HAP-1 (cell line): ENCODE measurements at regions not wholly inside any gene's neighbourhood (a gene's known extent, or its start where the extent isn't known, plus 50 kb on each side); places are given as distances from the start of the nearest gene placed in this dataset.

Source experiments
- DNase-seq, 2 experiments: peaks; one replicate each; pipeline ENCODE4 v3.0.0-alpha.2; 2016 to 2020; ENCODE audit warnings: low spot score in 2 of 2
- H3K27me3 ChIP-seq: fragments of 250-450 bp; sonication (Bioruptor Pico); 2 replicates; pipeline ENCODE4 v1.5.1; 2020; ENCODE audit warnings: low read depth, mild to moderate bottlenecking, moderate library complexity
- H3K36me3 ChIP-seq: fragments of 250-450 bp; sonication (Bioruptor Pico); replicated peaks from 2 replicates; pipeline ENCODE4 v1.5.1; 2020; ENCODE audit warnings: mild to moderate bottlenecking
- H3K4me1 ChIP-seq: fragments of 250-450 bp; sonication (Bioruptor Pico); 2 replicates; pipeline ENCODE4 v1.5.1; 2020; ENCODE audit warnings: mild to moderate bottlenecking
- H3K4me3 ChIP-seq: fragments of 250-450 bp; sonication (Bioruptor Pico); 2 replicates; pipeline ENCODE4 v1.5.1; 2020; ENCODE audit warnings: mild to moderate bottlenecking, moderate library complexity
- H3K9me3 ChIP-seq: fragments of 250-450 bp; sonication (Bioruptor Pico); 2 replicates; pipeline ENCODE4 v1.5.1; 2020; ENCODE audit warnings: mild to moderate bottlenecking, moderate library complexity
- in situ Hi-C: fragments of 300-500 bp; cut with MboI; formaldehyde crosslinking; loops from 3 replicates; pipeline ENCODE4 v1.14.3; 2020; ENCODE audit warnings: low sequenced_read_pairs, inconsistent platforms, mixed read lengths

- DNase-seq, result no peak
- in situ Hi-C loops, result no loop called here
- peaks cover 9% of the 10 kb centered on the region for H3K36me3 ChIP-seq
- H3K27me3 ChIP-seq, result no peaks in the 10 kb centered on the region
- H3K4me3 ChIP-seq, result no peak overlapping the region
- no peaks in the 10 kb centered on the region; the same call in 1 of the 2 replicates for H3K4me1 ChIP-seq
- no peaks in the 10 kb centered on the region for H3K9me3 ChIP-seq
These were observed 143.4 kb upstream of the KLF14 start for GRCh38 chr7:130877236-130877990.

- H3K36me3 ChIP-seq, result peaks cover 10% of the 10 kb centered on the region
- DNase-seq, result no peak
- H3K9me3 ChIP-seq, result no peaks in the 10 kb centered on the region
- no peaks in the 10 kb centered on the region for H3K27me3 ChIP-seq
- no peak overlapping the region for H3K4me3 ChIP-seq
- in situ Hi-C loops, result no loop called here
- H3K4me1 ChIP-seq, result no peaks in the 10 kb centered on the region; the same call in 1 of the 2 replicates
These were observed 143.9 kb upstream of the KLF14 start for GRCh38 chr7:130877991-130878305.

GRCh38 chr7:130878785-130879184 lies 144.8 kb upstream of the KLF14 start:
- no peaks in the 10 kb centered on the region for H3K27me3 ChIP-seq
- H3K4me1 ChIP-seq, result no peaks in the 10 kb centered on the region; the same call in 1 of the 2 replicates
- H3K36me3 ChIP-seq, result peaks cover 10% of the 10 kb centered on the region
- in situ Hi-C loops, result no loop called here
- DNase-seq, result no peak
- H3K9me3 ChIP-seq, result no peaks in the 10 kb centered on the region
- no peak overlapping the region for H3K4me3 ChIP-seq

- Histone ChIP-seq H3K9me3 (no peaks in the 10 kb centered on the region), H3K4me1 (no peaks in the 10 kb centered on the region; the same call in 1 of the 2 replicates), H3K27me3 (no peaks in the 10 kb centered on the region), H3K4me3 (no peak overlapping the region), H3K36me3 (peaks cover 11% of the 10 kb centered on the region)
- DNase-seq, result no peak
- in situ Hi-C loops, result no loop called here
These were observed 145.2 kb upstream of the KLF14 start for GRCh38 chr7:130879191-130879590.

- in situ Hi-C loops, result no loop called here
- Histone ChIP-seq H3K9me3 (no peaks in the 10 kb centered on the region), H3K36me3 (peaks cover 19% of the 10 kb centered on the region), H3K27me3 (no peaks in the 10 kb centered on the region), H3K4me3 (no peak overlapping the region), H3K4me1 (no peaks in the 10 kb centered on the region; the same call in 1 of the 2 replicates)
- no peak for DNase-seq
These were observed 146.7 kb upstream of the KLF14 start for GRCh38 chr7:130880668-130881067.

- Histone ChIP-seq H3K36me3 (peaks cover 19% of the 10 kb centered on the region), H3K9me3 (no peaks in the 10 kb centered on the region), H3K27me3 (no peaks in the 10 kb centered on the region), H3K4me3 (no peak overlapping the region), H3K4me1 (no peaks in the 10 kb centered on the region; the same call in 1 of the 2 replicates)
- no peak for DNase-seq
- in situ Hi-C loops, result no loop called here
These were observed 147.2 kb upstream of the KLF14 start for GRCh38 chr7:130881091-130881798.

GRCh38 chr7:130881799-130882141 lies 147.8 kb upstream of the KLF14 start:
- DNase-seq, result no peak
- Histone ChIP-seq H3K4me3 (no peak overlapping the region), H3K36me3 (peaks cover 19% of the 10 kb centered on the region), H3K9me3 (no peaks in the 10 kb centered on the region), H3K4me1 (no peaks in the 10 kb centered on the region; the same call in 1 of the 2 replicates), H3K27me3 (no peaks in the 10 kb centered on the region)
- in situ Hi-C loops, result no loop called here

GRCh38 chr7:130882396-130882795 lies 148.4 kb upstream of the KLF14 start:
- H3K27me3 ChIP-seq, result no peaks in the 10 kb centered on the region
- H3K9me3 ChIP-seq, result no peaks in the 10 kb centered on the region
- H3K4me1 ChIP-seq, result no peaks in the 10 kb centered on the region; the same call in 1 of the 2 replicates
- DNase-seq, result no peak
- in situ Hi-C loops, result no loop called here
- no peak overlapping the region for H3K4me3 ChIP-seq
- H3K36me3 ChIP-seq, result peaks cover 19% of the 10 kb centered on the region

GRCh38 chr7:130883928-130884327 lies 149.9 kb upstream of the KLF14 start:
- H3K9me3 ChIP-seq, result no peaks in the 10 kb centered on the region
- H3K27me3 ChIP-seq, result no peaks in the 10 kb centered on the region
- in situ Hi-C loops, result no loop called here
- no peak for DNase-seq
- peaks cover 15% of the 10 kb centered on the region for H3K36me3 ChIP-seq
- no peak overlapping the region for H3K4me3 ChIP-seq
- H3K4me1 ChIP-seq, result no peaks in the 10 kb centered on the region

- no peaks in the 10 kb centered on the region for H3K9me3 ChIP-seq
- H3K4me1 ChIP-seq, result no peaks in the 10 kb centered on the region
- H3K4me3 ChIP-seq, result no peak overlapping the region
- in situ Hi-C loops, result no loop called here
- DNase-seq, result no peak
- no peaks in the 10 kb centered on the region for H3K27me3 ChIP-seq
- H3K36me3 ChIP-seq, result peaks cover 14% of the 10 kb centered on the region; the same call in 1 of the 2 replicates
These were observed 150.7 kb upstream of the KLF14 start for GRCh38 chr7:130884437-130885417.

- H3K36me3 ChIP-seq, result peaks cover 14% of the 10 kb centered on the region; the same call in 1 of the 2 replicates
- H3K9me3 ChIP-seq, result no peaks in the 10 kb centered on the region
- H3K27me3 ChIP-seq, result no peaks in the 10 kb centered on the region
- DNase-seq, result no peak
- in situ Hi-C loops, result no loop called here
- no peak overlapping the region for H3K4me3 ChIP-seq
- H3K4me1 ChIP-seq, result no peaks in the 10 kb centered on the region
These were observed 152.6 kb upstream of the KLF14 start for GRCh38 chr7:130886438-130887135.

- no peaks in the 10 kb centered on the region for H3K4me1 ChIP-seq
- no peak overlapping the region for H3K4me3 ChIP-seq
- in situ Hi-C loops, result no loop called here
- no peak for DNase-seq
- H3K36me3 ChIP-seq, result peaks cover 10% of the 10 kb centered on the region; the same call in 1 of the 2 replicates
- no peaks in the 10 kb centered on the region for H3K9me3 ChIP-seq
- no peaks in the 10 kb centered on the region for H3K27me3 ChIP-seq
These were observed 153.4 kb upstream of the KLF14 start for GRCh38 chr7:130887182-130887956.
